ENCODE measurements at regions not wholly inside any gene's neighbourhood (a gene's known extent, or its start where the extent isn't known, plus 50 kb on each side); places are given as distances from the start of the nearest gene placed in this dataset.

DNA sequence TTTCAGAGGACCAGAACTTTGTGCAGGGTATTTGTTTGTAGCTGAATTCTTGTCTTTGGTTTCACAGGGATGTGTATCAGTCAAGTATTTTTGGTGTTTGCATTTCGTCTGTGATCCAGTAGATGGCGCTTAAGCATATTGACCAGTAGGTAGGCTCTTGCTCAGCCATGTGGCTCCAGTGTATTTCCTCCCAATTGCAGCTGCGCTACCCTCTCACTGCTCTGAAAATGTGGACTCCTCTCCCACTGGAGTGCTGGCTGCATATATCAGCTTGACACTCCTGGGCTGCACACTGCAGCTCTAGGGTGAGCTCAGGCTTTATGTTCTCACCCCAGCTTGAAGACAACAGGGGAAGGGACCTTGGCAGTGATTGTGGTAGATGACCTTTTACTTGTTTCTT is 1264.3 kb upstream of the ALCAM start:
- TF ChIP-seq CTCF (IDR thresholded peaks at IDR 0.05) (no peak), POLR2AphosphoS5 (IDR thresholded peaks at IDR 0.05; ENCODE audit: insufficient read depth in 1 of 2, low read depth in 1 of 2) (no peak)
